HG03342 (cell line): ENCODE measurements at regions not wholly inside any gene's neighbourhood (a gene's known extent, or its start where the extent isn't known, plus 50 kb on each side); places are given as distances from the start of the nearest gene placed in this dataset.
"Not testable (repeated sequence)": the region's sequence is repeated elsewhere in the genome, so short reads cannot be mapped to it uniquely, and the experiment has no call there.

ENCODE experiments used
- ATAC-seq: cut with Tn5 transposase; IDR thresholded peaks from one replicate; pipeline ENCODE4 v1.9.1; 2021; ENCODE audit warnings: mild to moderate bottlenecking, moderate library complexity; ENCODE audit not compliant: unreplicated experiment

- ATAC-seq: peak; percentile 9
Observed at GRCh38 chr6:150764334-150765066, 101.0 kb upstream of the MTHFD1L start.

- peak; percentile 94 for ATAC-seq
Observed at GRCh38 chr6:150765067-150765764, 100.3 kb upstream of the MTHFD1L start.

GRCh38 chr6:150766201-150766997, 99.1 kb upstream of the MTHFD1L start:
- no peak for ATAC-seq

GRCh38 chr6:150767161-150767560, 98.3 kb upstream of the MTHFD1L start:
- no peak for ATAC-seq

- no peak for ATAC-seq
Observed at GRCh38 chr6:150767571-150768018, 97.9 kb upstream of the MTHFD1L start.

- ATAC-seq: no peak
Observed at GRCh38 chr6:150770637-150771036, 94.9 kb upstream of the MTHFD1L start.

GRCh38 chr6:150773969-150774368, 91.5 kb upstream of the MTHFD1L start:
- ATAC-seq: no peak

GRCh38 chr6:150775415-150776203, 89.9 kb upstream of the MTHFD1L start:
- no peak for ATAC-seq

- ATAC-seq: no peak
Observed at GRCh38 chr6:150777736-150778135, 87.8 kb upstream of the MTHFD1L start.

GRCh38 chr6:150783813-150784212, 81.7 kb upstream of the MTHFD1L start:
- ATAC-seq: no peak

- ATAC-seq: no peak
Observed at GRCh38 chr6:150787429-150787828, 78.1 kb upstream of the MTHFD1L start.

GRCh38 chr6:150788089-150788488, 77.4 kb upstream of the MTHFD1L start:
- ATAC-seq: no peak

GRCh38 chr6:150789906-150790305, 75.6 kb upstream of the MTHFD1L start:
- ATAC-seq: not testable (repeated sequence)

GRCh38 chr6:150791717-150792116, 73.8 kb upstream of the MTHFD1L start:
- no peak for ATAC-seq

- no peak for ATAC-seq
Observed at GRCh38 chr6:150797949-150798348, 67.6 kb upstream of the MTHFD1L start.

- ATAC-seq: no peak
Observed at GRCh38 chr6:150799276-150799805, 66.2 kb upstream of the MTHFD1L start.

GRCh38 chr6:150800674-150801314, 64.7 kb upstream of the MTHFD1L start:
- ATAC-seq: no peak

- no peak for ATAC-seq
Observed at GRCh38 chr6:150806790-150807189, 58.7 kb upstream of the MTHFD1L start.

GRCh38 chr6:150813319-150813992, 52.0 kb upstream of the MTHFD1L start:
- ATAC-seq: peak; percentile 53
